ENCODE measurements at regions not wholly inside any gene's neighbourhood (a gene's known extent, or its start where the extent isn't known, plus 50 kb on each side); places are given as distances from the start of the nearest gene placed in this dataset.

DNA sequence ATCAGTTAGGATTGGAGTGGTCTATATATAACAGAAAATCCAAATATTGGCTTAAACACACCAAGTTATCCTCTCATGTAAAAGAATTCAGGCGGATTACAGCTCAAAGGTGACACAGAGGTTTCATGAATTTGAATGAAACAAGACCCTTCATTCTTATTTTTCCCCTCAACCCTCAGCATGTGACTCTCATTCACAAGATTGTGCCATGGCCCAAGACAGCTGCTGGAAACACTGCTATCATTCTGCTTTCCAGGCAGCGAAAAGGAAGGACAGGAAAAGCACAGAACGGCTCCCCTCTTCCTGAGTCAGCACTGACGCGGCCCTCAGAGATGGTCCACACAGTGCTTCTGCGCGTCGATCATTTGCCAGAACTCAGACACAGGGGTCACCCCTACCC is 891.0 kb upstream of the FRG1 start:
- TF ChIP-seq, protein P1, sequence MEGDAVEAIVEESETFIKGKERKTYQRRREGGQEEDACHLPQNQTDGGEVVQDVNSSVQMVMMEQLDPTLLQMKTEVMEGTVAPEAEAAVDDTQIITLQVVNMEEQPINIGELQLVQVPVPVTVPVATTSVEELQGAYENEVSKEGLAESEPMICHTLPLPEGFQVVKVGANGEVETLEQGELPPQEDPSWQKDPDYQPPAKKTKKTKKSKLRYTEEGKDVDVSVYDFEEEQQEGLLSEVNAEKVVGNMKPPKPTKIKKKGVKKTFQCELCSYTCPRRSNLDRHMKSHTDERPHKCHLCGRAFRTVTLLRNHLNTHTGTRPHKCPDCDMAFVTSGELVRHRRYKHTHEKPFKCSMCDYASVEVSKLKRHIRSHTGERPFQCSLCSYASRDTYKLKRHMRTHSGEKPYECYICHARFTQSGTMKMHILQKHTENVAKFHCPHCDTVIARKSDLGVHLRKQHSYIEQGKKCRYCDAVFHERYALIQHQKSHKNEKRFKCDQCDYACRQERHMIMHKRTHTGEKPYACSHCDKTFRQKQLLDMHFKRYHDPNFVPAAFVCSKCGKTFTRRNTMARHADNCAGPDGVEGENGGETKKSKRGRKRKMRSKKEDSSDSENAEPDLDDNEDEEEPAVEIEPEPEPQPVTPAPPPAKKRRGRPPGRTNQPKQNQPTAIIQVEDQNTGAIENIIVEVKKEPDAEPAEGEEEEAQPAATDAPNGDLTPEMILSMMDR (IDR thresholded peaks at IDR 0.05; ENCODE audit: unreplicated experiment in 3 of 3) = no peak
- Mint-ChIP-seq H3K9me3 (no peaks in the 10 kb centered on the region), H3K4me3 (no peak overlapping the region), H3K4me1 (no peaks in the 10 kb centered on the region), H3K36me3 (ENCODE audit: low read depth) (no peaks in the 10 kb centered on the region), H3K27me3 (ENCODE audit: low read depth) (peaks cover 13% of the 10 kb centered on the region), H3K27ac (no peak overlapping the region)

DNA sequence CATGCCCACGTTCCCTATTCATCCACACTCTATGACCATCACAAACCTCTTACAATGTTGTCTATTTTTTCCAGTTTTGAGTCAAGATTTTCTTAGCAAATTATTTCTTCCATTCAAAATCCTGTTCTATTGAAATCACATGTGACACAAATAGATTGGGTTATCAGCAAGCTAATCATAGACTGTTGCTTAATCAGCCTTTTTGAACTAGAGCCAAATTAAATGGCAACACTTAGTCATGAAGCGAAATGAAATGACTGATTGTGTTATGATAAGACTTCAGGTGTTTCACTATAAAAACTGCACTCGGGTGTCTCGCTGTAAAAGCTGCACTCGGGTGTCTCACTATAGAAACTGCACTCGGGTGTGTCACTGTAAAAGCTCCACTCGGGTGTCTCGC is 890.0 kb upstream of the FRG1 start:
- Mint-ChIP-seq H3K27me3 (ENCODE audit: low read depth) (peaks cover 13% of the 10 kb centered on the region), H3K9me3 (no peaks in the 10 kb centered on the region), H3K27ac (no peak overlapping the region), H3K36me3 (ENCODE audit: low read depth) (no peaks in the 10 kb centered on the region), H3K4me3 (peak overlapping the region; percentile 22 to 51 (median 45)), H3K4me1 (no peaks in the 10 kb centered on the region)
- TF ChIP-seq, protein P1 (IDR thresholded peaks at IDR 0.05; ENCODE audit: unreplicated experiment in 3 of 3) = no peak

DNA sequence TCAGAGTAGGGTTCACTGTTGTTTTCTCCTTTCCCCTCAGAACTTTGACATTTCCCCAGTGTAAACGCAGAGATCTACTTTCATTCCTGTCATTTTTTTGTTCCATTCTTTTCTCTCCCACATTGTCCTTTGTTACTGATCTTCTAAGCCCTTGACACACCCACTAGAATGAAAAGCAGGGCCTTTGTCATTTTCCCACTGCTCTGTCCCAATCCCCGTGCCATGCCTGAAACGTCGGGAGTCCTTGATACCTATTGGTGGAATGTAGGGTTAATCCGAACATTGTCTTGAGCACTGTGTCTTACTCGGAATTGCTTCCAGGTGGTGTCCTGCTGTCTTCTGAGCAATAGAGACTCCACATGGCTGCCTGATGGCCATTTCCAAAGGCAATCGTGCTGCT is 887.1 kb upstream of the FRG1 start:
- Mint-ChIP-seq H3K4me3 (no peak overlapping the region), H3K4me1 (no peaks in the 10 kb centered on the region), H3K27ac (no peak overlapping the region), H3K9me3 (no peaks in the 10 kb centered on the region), H3K27me3 (ENCODE audit: low read depth) (peaks cover 13% of the 10 kb centered on the region), H3K36me3 (ENCODE audit: low read depth) (no peaks in the 10 kb centered on the region)
- TF ChIP-seq, protein P1 (IDR thresholded peaks at IDR 0.05; ENCODE audit: unreplicated experiment in 3 of 3) = no peak

DNA sequence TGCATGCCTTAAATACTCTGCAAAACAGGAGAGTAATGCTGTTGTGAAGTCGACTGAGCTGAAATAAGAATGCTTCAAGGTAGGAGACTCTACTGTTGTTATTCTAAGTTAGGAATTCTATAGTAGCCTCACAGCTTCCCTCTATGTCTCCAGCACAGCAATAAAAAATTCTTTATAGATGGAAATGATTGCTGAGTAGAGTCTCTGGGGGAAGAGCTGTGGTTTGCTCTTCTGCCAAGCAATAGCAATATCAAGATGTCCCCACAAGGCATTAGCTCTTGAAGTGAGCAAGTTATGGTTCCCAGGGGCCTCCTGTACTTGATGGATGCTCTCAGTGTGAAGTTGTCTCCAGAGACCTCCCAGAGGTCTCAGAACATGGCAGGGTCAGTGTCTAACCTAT is 880.6 kb upstream of the FRG1 start:
- Mint-ChIP-seq H3K9me3 (peaks cover 13% of the 10 kb centered on the region), H3K27ac (no peak overlapping the region), H3K27me3 (ENCODE audit: low read depth) (peaks cover 5% of the 10 kb centered on the region), H3K4me1 (no peaks in the 10 kb centered on the region), H3K4me3 (no peak overlapping the region), H3K36me3 (ENCODE audit: low read depth) (no peaks in the 10 kb centered on the region)
- TF ChIP-seq, protein P1 (IDR thresholded peaks at IDR 0.05; ENCODE audit: unreplicated experiment in 3 of 3) = no peak

DNA sequence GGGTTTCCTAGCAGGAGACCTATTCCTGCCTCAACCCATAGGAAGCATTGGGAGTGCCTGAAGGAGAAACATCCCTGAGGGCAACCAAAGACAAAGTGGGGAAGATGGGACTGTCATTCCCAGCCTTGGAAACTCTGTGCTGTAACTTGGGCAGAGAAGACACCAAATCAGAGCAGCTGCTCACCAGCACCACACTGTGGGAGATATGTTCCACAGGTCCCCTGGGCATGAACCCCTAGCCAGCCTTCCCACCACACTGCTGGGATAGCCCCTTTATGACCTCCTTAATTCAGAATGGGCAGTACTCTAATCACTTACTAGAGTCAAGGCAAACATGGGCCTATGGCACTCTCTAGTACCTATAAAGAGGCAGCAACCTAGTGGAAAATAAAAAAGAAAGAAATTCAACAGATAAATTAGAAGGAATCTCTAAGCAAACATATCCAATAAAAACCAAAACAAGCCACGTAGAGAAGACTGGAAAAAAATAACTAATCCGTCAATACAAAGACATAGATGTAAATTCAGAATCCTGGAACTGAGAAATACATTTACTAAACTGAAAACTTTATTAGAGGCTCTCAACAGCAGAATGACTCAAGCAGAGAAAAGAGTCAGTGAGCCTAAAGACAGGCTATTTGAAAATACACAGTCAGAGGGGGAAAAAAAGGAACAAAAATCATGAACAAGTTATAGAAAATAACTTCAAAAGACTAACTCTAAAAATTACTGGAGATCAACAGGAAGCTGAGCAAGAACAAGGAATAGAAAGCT is 878.4 kb upstream of the FRG1 start:
- H3K4me3 Mint-ChIP-seq = no peak overlapping the region
- H3K27ac Mint-ChIP-seq = no peak overlapping the region
- TF ChIP-seq, protein P1 (IDR thresholded peaks at IDR 0.05; ENCODE audit: unreplicated experiment in 3 of 3) = no peak
- no peaks in the 10 kb centered on the region for H3K36me3 Mint-ChIP-seq (ENCODE audit: low read depth)
- no peaks in the 10 kb centered on the region for H3K4me1 Mint-ChIP-seq
- peaks cover 13% of the 10 kb centered on the region for H3K9me3 Mint-ChIP-seq
- peaks cover 5% of the 10 kb centered on the region for H3K27me3 Mint-ChIP-seq (ENCODE audit: low read depth)

DNA sequence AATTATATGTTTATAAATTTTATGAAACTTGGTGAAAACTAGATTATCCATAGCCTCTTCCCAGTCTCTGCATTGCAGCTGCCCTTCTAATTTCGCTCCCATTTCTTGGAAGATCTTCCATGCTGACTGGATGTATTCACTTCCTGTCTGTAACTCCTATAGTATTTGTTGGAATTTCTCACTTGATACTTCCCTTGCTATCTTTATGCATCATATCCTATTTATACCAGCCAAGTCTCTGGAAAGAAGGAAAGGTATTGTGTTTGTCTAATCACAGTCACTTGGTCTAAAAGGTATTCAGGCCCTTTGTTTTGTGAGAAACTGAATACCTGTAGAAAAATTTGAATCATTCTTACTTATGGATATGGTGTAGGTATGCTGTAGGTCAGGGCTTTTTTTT is 870.9 kb upstream of the FRG1 start:
- Mint-ChIP-seq H3K36me3 (ENCODE audit: low read depth) (no peaks in the 10 kb centered on the region), H3K9me3 (no peaks in the 10 kb centered on the region), H3K4me3 (no peak overlapping the region), H3K27ac (no peak overlapping the region), H3K27me3 (ENCODE audit: low read depth) (peaks cover 11% of the 10 kb centered on the region), H3K4me1 (no peaks in the 10 kb centered on the region)
- TF ChIP-seq, protein P1 (IDR thresholded peaks at IDR 0.05; ENCODE audit: unreplicated experiment in 3 of 3) = no peak

All from nephron (organoid).